ENCODE measurements at regions not wholly inside any gene's neighbourhood (a gene's known extent, or its start where the extent isn't known, plus 50 kb on each side); places are given as distances from the start of the nearest gene placed in this dataset.

DNA sequence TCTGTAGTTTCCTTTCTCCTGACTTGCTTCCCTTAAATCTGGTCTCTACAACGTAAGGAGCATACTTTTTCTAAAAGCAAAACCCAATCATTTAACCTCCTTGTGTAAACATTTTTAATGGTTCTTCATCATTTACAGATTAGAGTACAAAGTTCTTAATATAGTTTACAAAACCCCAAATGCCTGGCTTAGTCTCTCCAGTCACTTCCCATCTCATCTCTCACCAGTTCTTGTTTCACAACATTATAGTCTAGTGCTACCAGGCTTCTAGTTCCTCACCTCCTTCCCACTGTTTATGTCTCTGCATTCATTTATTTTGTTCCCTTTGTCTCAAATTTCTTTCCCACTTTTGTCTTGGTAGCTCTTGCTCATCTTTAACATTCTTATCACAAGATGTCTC lies 168.4 kb downstream of the FASLG start:
- DNase-seq = no peak
- TF ChIP-seq MXI1 (IDR thresholded peaks at IDR 0.05; ENCODE audit: low read depth, low read length) = no peak
- no peak for TF ChIP-seq YY1 (IDR thresholded peaks at IDR 0.05; ENCODE audit: low read depth)
- no peak for TF ChIP-seq TCF12 (IDR thresholded peaks at IDR 0.05)
- TF ChIP-seq, protein P1, sequence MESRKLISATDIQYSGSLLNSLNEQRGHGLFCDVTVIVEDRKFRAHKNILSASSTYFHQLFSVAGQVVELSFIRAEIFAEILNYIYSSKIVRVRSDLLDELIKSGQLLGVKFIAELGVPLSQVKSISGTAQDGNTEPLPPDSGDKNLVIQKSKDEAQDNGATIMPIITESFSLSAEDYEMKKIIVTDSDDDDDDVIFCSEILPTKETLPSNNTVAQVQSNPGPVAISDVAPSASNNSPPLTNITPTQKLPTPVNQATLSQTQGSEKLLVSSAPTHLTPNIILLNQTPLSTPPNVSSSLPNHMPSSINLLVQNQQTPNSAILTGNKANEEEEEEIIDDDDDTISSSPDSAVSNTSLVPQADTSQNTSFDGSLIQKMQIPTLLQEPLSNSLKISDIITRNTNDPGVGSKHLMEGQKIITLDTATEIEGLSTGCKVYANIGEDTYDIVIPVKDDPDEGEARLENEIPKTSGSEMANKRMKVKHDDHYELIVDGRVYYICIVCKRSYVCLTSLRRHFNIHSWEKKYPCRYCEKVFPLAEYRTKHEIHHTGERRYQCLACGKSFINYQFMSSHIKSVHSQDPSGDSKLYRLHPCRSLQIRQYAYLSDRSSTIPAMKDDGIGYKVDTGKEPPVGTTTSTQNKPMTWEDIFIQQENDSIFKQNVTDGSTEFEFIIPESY (IDR thresholded peaks at IDR 0.05; ENCODE audit: borderline replicate concordance, low read depth) = no peak
- no peak for TF ChIP-seq EZH2phosphoT487 (IDR thresholded peaks at IDR 0.05; ENCODE audit: borderline replicate concordance, low read depth)
- Histone ChIP-seq H3K9me3 (no peaks in the 10 kb centered on the region), H3K9ac (no peak overlapping the region), H2AFZ (ENCODE audit: low read depth) (no peak overlapping the region), H3K79me2 (ENCODE audit: insufficient read depth) (no peaks in the 10 kb centered on the region), H3K4me1 (ENCODE audit: control insufficient read depth in 1 of 2, insufficient read depth in 2 of 2, low read depth in 1 of 2, low read length in 1 of 2) (no peaks in the 10 kb centered on the region; a peak in 1 of 4 replicates), H3K27ac (ENCODE audit: low read depth in 2 of 2, low read length in 1 of 2) (no peak overlapping the region; a peak in 1 of 4 replicates), H3K4me3 (ENCODE audit: low read depth in 2 of 2, low read length in 1 of 2) (no peak overlapping the region), H3K27me3 (ENCODE audit: insufficient read depth) (no peaks in the 10 kb centered on the region), H3F3A (replicated peaks; ENCODE audit: insufficient read depth) (no peaks in the 10 kb centered on the region), H3K4me2 (no peak overlapping the region), H3K36me3 (replicated peaks in 1 of 2; ENCODE audit: control insufficient read depth in 1 of 2, insufficient read depth in 2 of 2, low read length in 1 of 2) (no peaks in the 10 kb centered on the region), H3K9me2 (no peaks in the 10 kb centered on the region), H4K20me1 (ENCODE audit: insufficient read depth) (no peaks in the 10 kb centered on the region)
- ChIA-PET POLR2A (no interaction called here), CTCF (interaction anchor here (0.6 to 3.0 kb wide), 6 partner anchors 8 to 376 kb away, joined by 3 to 44 read pairs (median 4); no protein-coding TSS in a partner anchor)
- WGBS (ENCODE audit: low lambda C conversion rate) = 93% methylated on average over 1 of the region's 1 CpG

DNA sequence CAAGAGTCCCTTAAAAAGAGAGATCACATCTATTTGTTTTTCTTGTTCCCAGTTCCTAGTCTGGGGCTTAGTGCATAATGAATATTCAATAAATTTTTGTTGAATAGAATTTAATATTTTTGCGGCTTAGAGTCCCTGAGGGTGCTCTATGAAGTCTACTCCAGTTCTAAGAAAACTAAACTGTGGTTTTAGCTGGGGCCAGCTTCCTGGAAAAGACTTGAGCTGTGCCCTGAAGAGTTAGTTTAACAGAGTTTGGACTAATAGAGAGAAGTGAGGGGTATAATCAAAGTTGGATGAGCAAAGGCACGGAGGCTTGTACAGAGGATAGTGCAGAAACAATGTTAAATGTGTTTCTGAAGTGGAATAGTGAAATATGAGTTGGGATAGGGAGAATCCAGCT lies 168.9 kb downstream of the FASLG start:
- 90% methylated on average over 2 of the region's 2 CpGs for WGBS (ENCODE audit: low lambda C conversion rate)
- Histone ChIP-seq H3K9ac (no peak overlapping the region), H3K27ac (ENCODE audit: low read depth in 2 of 2, low read length in 1 of 2) (no peak overlapping the region), H2AFZ (ENCODE audit: low read depth) (no peak overlapping the region), H3K79me2 (ENCODE audit: insufficient read depth) (no peaks in the 10 kb centered on the region), H3K4me1 (ENCODE audit: control insufficient read depth in 1 of 2, insufficient read depth in 2 of 2, low read depth in 1 of 2, low read length in 1 of 2) (no peaks in the 10 kb centered on the region; a peak in 1 of 4 replicates), H4K20me1 (ENCODE audit: insufficient read depth) (no peaks in the 10 kb centered on the region), H3K4me3 (ENCODE audit: low read depth in 2 of 2, low read length in 1 of 2) (no peak overlapping the region), H3K9me3 (no peaks in the 10 kb centered on the region), H3K9me2 (no peaks in the 10 kb centered on the region), H3F3A (replicated peaks; ENCODE audit: insufficient read depth) (no peaks in the 10 kb centered on the region), H3K36me3 (replicated peaks in 1 of 2; ENCODE audit: control insufficient read depth in 1 of 2, insufficient read depth in 2 of 2, low read length in 1 of 2) (no peaks in the 10 kb centered on the region), H3K27me3 (ENCODE audit: insufficient read depth) (no peaks in the 10 kb centered on the region), H3K4me2 (no peak overlapping the region)
- POLR2A ChIA-PET = no interaction called here
- TF ChIP-seq, protein P2, sequence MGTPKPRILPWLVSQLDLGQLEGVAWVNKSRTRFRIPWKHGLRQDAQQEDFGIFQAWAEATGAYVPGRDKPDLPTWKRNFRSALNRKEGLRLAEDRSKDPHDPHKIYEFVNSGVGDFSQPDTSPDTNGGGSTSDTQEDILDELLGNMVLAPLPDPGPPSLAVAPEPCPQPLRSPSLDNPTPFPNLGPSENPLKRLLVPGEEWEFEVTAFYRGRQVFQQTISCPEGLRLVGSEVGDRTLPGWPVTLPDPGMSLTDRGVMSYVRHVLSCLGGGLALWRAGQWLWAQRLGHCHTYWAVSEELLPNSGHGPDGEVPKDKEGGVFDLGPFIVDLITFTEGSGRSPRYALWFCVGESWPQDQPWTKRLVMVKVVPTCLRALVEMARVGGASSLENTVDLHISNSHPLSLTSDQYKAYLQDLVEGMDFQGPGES (IDR thresholded peaks at IDR 0.05; ENCODE audit: low read depth, low read length) = no peak
- TF ChIP-seq EZH2phosphoT487 (IDR thresholded peaks at IDR 0.05; ENCODE audit: borderline replicate concordance, low read depth) (no peak), TAF1 (IDR thresholded peaks at IDR 0.05; ENCODE audit: borderline replicate concordance, low read depth, low read length) (no peak)
- TF ChIP-seq, protein P3, sequence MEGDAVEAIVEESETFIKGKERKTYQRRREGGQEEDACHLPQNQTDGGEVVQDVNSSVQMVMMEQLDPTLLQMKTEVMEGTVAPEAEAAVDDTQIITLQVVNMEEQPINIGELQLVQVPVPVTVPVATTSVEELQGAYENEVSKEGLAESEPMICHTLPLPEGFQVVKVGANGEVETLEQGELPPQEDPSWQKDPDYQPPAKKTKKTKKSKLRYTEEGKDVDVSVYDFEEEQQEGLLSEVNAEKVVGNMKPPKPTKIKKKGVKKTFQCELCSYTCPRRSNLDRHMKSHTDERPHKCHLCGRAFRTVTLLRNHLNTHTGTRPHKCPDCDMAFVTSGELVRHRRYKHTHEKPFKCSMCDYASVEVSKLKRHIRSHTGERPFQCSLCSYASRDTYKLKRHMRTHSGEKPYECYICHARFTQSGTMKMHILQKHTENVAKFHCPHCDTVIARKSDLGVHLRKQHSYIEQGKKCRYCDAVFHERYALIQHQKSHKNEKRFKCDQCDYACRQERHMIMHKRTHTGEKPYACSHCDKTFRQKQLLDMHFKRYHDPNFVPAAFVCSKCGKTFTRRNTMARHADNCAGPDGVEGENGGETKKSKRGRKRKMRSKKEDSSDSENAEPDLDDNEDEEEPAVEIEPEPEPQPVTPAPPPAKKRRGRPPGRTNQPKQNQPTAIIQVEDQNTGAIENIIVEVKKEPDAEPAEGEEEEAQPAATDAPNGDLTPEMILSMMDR (IDR thresholded peaks at IDR 0.05) = no peak
- TF ChIP-seq, protein P4, sequence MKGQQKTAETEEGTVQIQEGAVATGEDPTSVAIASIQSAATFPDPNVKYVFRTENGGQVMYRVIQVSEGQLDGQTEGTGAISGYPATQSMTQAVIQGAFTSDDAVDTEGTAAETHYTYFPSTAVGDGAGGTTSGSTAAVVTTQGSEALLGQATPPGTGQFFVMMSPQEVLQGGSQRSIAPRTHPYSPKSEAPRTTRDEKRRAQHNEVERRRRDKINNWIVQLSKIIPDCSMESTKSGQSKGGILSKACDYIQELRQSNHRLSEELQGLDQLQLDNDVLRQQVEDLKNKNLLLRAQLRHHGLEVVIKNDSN (IDR thresholded peaks at IDR 0.05; ENCODE audit: borderline replicate concordance, low read depth) = no peak
- no peak for DNase-seq
- CTCF ChIA-PET = interaction anchor here (0.6 to 3.0 kb wide), 5 partner anchors 9 to 375 kb away, joined by 3 to 13 read pairs (median 4); no protein-coding TSS in a partner anchor

All from SK-N-SH (cell line).